ENCODE measurements at regions not wholly inside any gene's neighbourhood (a gene's known extent, or its start where the extent isn't known, plus 50 kb on each side); places are given as distances from the start of the nearest gene placed in this dataset.

- DNase-seq = no peak
Observed at GRCh38 chr9:81162361-81162760, 527.0 kb downstream of the TLE1 start.

- no peak for DNase-seq
Observed at GRCh38 chr9:81156381-81156780, 533.0 kb downstream of the TLE1 start.

- DNase-seq = peak; percentile 76
Observed at GRCh38 chr9:81150016-81150625, 539.2 kb downstream of the TLE1 start.

GRCh38 chr9:81146684-81147337 lies 542.5 kb downstream of the TLE1 start:
- no peak for DNase-seq

GRCh38 chr9:81146241-81146640 lies 543.1 kb downstream of the TLE1 start:
- DNase-seq = no peak

- no peak for DNase-seq
Observed at GRCh38 chr9:81145331-81145963, 543.9 kb downstream of the TLE1 start.

- DNase-seq = no peak
Observed at GRCh38 chr9:81141961-81142360, 547.4 kb downstream of the TLE1 start.

- no peak for DNase-seq
Observed at GRCh38 chr9:81137976-81138568, 551.3 kb downstream of the TLE1 start.

- DNase-seq = no peak
Observed at GRCh38 chr9:81132796-81133195, 556.6 kb downstream of the TLE1 start.

GRCh38 chr9:81132318-81132717 lies 557.0 kb downstream of the TLE1 start:
- DNase-seq = no peak

GRCh38 chr9:81128701-81129100 lies 560.6 kb downstream of the TLE1 start:
- DNase-seq = no peak

GRCh38 chr9:81125446-81126092 lies 563.8 kb downstream of the TLE1 start:
- no peak for DNase-seq

GRCh38 chr9:81123526-81123925 lies 565.8 kb downstream of the TLE1 start:
- DNase-seq = no peak

GRCh38 chr9:81122749-81123148 lies 566.6 kb downstream of the TLE1 start:
- DNase-seq = no peak

GRCh38 chr9:81119591-81119990 lies 569.8 kb downstream of the TLE1 start:
- DNase-seq = no peak

GRCh38 chr9:81118416-81118815 lies 570.9 kb downstream of the TLE1 start:
- DNase-seq = no peak

GRCh38 chr9:81116340-81117137 lies 572.8 kb downstream of the TLE1 start:
- no peak for DNase-seq

GRCh38 chr9:81113453-81114124 lies 575.8 kb downstream of the TLE1 start:
- DNase-seq = peak; percentile 73

- DNase-seq = peak; percentile 80
Observed at GRCh38 chr9:81112627-81113452, 576.5 kb downstream of the TLE1 start.

- no peak for DNase-seq
Observed at GRCh38 chr9:81108821-81109220, 580.5 kb downstream of the TLE1 start.

GRCh38 chr9:81108391-81108790 lies 581.0 kb downstream of the TLE1 start:
- DNase-seq = no peak
